ENCODE measurements at regions not wholly inside any gene's neighbourhood (a gene's known extent, or its start where the extent isn't known, plus 50 kb on each side); places are given as distances from the start of the nearest gene placed in this dataset.
A peak's percentile ranks its signal among the peaks of the same experiment; 100 is the strongest.

DNA sequence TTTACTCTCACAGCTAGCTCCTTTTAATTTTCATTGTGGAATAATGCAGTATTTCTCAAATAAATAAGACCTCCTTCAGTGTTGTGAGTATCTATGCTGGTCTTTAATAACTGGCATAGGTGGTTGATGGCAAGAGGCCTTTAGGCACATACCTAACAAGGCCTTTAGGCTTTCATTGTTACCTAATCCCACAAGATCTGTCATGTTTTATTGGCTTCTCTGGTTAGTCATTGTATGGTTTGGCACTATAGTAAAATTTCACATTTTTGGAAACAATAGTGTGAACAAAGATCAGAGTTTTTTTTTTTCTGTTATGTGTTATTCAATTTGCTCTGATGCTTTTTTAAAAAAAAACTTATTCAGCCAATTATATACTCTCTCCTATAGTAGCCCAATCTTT lies 89.8 kb upstream of the NEUROD1 start:
- DNase-seq = no peak

DNA sequence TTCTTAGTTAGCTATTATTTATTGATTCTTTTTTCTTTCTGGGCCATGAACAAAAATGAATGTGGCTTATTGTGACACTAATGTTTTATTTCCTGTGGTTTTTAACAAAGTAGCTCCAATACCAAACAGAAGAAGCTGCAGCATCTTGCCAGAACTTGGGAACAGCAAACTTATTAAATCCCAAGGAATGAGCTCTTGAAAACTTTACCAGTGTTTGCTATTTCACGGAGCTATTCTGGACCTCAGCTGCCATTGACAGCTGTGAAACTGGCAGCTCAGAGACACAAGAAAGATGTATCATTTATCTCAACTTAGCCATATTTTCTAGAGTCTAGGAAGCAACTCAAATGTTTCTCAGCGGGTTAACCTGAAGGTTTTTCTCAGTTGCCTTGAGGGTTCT lies 91.0 kb upstream of the NEUROD1 start:
- DNase-seq = peak in 2 of 3 donors; percentile 17 to 19

DNA sequence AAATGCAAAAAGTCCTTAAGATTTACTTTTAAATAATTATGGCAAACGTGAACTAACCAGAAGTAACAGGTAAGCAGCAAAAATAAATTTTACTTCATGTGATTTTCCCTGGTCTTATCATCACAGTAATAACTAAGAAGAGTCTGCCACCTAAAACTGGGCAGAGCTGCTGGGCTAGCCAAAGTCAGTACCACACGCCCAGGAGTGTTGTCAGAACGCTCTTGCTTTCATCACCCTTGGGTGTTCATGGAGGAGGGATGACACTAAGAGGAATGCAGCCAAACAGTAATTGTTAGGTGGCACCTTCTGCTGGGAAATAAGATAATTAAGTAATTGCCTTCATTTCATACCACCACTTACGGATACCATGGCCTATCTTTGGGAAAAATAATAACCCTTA lies 92.0 kb upstream of the NEUROD1 start:
- no peak for DNase-seq

DNA sequence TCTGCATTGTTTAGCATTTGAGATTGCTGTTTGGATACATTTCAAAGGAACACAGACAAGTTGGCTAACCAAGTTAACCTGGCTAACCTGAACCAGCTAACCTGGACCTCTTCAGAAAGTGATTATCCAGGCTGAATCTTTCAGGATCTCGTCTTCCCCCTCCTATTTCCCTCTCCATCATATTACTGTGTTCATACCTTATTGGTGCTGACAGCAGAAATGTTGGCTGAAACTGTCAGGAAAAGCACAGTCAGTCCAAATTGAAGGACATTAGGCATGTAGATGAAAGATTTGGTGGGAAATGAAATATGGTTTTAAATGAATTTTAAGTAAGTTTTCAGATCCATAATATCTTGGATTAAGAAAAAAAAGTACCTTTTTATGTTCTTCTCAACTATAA lies 92.5 kb upstream of the NEUROD1 start:
- DNase-seq = no peak

DNA sequence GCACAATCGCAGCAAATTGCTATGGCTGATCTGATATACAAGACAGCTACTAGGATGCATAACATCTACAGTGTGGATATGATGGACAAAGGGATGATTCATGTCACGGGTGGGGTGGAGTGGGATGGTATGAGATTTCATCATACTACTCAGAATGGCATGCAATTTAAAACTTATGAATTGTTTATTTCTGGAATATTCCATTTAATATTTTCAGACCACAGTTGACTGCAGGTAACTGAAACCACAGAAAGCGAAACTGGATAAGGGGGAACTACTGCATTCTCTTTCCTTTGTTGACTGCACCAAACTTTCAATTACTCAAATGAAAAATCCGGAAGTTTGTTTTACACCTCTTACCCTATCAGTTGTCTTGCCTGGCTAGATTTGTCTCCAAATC lies 94.4 kb upstream of the NEUROD1 start:
- DNase-seq = no peak

DNA sequence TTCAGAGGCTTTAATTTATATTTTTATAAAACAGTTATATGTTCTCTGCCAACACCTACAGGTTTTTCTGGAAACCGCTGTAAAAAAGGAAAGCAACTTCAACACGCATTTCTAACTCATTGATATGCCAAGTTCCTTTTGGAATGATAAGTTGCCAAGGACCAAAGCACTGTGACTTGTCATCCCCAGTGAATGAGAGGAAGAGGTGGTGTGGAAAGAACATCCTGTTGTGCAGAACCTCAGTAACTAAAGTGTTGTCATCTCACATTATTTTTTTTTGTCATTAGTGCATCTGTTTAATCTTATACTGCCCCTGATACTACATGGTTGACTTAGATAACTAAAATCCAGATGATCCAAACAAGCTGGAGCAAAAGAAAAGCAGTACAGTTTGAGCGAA lies 96.0 kb upstream of the NEUROD1 start:
- DNase-seq = no peak

DNA sequence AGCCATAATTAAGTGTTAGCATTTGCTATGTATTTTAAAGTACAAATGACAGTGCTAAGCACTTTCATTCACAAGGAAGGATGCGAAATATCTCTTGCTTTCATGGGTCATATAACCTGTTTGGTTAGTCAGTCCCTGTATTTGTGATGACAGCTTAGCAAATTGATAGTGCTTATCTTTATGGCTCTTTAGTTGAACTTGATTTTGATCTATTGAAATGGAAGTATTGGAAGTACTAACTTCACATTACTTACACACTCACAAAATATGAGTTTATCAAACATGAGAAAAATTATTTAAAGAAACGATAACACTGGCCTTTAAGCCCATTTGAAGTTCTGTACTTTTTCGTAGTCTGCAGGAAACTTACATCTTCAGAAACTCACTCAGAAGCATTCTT lies 97.4 kb upstream of the NEUROD1 start:
- no peak for DNase-seq

DNA sequence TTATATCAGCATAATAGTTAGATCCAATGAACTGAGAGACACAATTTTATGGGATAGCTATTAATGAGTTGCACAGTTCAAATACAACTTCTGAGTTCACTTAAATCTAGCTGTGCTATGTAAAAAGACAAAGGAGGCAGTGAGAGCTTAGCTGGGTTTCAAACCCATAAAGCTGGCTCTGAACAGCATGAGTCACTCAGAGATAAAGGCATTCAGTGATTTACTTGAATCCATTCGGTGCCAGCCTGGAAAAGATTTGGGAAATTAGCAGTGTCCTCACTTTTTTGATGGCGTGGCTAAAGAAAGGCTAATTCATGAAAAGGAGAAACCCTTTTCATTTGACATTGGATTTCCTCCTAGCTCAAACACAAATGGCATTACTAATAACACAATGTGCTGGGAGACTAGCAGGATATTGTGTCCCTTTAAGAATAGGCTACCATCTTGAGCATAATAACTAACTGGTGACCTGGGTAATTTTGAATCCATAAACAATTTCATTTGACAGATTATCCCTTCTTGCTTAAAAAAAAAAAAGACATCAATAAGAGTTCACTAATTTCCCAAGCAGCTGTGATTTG lies 98.4 kb upstream of the NEUROD1 start:
- no peak for DNase-seq

DNA sequence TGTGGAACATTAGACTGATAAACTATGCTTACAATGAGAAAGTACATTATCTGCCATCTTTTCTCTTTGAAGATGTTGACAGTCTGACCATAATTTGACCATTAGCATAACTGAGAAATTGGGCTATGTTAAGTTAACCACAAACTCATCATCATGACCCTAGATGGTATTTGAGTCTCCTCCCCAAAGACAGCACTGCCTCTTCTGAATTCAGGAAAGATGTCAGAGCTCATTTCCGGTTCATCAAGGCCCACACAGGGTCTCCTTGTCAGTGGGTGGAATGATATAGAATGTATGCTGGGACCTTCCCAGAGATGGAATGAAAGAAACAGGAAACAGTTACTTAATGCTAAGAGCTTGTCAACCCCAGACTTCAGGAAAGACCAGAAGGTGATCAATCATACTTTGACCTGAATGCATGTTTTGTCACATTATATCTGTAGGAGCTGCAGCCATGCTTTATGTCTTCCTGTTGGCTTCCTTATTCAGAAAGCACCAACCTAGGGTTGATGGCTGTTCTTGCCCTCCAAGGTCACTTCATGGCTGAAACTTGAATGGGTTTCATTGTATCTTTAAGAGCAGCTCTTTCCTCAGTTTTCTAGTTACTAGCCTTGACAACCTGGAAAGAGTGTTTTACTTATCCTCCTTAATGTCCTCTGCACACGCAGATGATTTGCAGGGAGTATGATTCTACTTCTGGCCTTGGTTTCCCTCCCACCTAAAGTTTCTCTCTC lies 99.1 kb upstream of the NEUROD1 start:
- DNase-seq = peak in 1 of 3 donors; percentile 26

DNA sequence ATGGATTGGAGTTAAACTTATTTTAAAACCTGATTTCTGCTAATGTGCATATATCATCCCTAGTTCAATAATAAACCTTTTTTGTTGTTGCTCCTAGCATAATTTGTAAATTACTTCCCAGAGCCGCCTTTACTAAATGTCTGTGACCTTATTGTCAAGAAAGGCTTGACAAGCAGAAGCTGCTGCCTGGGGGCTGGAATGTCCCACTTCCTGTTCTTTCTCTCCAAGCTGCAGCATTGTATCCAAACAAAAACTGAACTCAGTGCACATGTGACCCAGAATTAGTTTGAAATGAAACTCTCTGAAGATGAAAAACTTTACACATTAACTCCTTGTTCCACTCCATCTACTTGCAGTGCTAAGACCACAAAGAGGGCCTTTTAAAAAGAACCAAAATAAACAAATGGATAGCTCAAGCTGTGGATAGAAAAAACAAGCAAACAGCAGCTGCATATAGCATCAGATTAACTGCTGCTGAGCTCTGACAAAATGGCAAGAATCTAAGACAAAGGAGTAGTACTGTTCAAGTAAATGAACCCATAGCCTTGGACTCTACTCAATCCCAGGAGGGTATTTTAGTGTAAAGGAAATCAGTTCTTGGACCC lies 99.8 kb upstream of the NEUROD1 start:
- DNase-seq = peak; percentile 23 to 64 (median 26)

DNA sequence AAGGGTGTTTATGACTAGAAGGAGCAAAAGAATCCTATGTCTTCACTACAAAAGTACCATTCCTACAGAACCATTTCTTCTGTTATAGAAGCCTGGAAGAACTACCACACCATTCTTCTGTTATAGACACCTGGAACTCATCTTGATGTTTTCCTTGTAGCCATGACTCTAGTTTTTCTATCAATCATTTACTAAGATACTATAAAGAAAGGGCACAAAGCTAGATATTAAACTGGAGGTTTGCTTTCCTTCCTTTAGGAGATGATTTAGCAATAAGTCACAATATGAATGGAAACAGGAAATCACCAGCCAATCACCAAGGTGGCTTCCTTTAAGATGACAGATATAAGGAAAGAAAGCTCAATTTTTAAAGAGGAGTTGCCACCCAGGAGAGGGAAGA lies 100.3 kb upstream of the NEUROD1 start:
- DNase-seq = no peak

DNA sequence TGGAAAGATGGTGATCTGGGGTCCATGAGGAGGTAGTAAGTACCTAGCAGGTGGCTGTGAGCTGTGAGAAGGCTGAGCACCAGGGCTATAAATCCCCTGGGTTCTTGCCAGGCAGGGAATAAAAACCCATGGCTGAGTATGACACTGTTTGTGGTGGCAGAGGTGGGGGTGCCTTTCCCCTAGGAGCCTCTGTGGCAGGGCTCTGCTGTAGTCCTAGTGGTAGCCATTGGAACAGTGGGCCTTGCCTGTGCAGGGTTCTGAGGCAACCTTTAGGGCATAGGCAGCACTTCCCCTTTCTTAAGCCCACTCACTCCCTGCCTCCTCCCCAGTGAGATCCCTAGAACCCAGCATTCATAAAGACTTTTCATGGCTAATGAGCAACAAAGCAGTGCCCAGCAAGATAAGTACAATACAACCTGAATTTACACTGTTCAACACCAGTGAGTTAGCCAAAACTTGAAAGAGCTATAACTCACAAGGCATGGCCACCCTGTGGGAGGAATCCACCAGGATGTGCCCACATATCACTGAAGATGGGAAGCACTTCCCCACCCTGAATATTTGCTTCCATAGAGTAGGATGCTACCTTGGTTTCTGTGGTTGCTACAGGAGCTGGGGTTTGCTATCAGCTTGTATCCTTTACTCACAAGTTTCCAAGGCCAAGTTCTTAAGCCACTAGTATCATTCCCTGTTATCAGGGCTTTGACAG lies 100.9 kb upstream of the NEUROD1 start:
- DNase-seq = no peak

DNA sequence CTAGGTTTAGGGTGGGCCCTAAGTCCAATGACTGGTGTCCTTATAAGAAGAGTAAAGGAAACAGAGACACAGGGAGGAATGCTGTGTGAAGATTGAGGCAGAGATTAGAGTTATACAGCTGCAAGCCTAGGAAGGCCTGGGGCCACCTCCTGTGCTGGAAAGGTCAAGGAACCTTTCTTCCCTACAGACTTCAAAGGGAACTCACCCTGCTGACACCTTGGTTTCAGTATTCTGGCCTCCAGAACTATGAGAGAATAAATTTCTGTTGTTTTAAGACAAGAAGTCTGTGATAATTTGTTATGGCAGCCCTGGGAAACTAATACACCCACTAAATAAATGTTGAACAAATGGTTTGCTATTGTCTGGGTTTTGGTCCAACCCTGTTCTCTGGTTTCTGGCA lies 102.3 kb upstream of the NEUROD1 start:
- DNase-seq = no peak

DNA sequence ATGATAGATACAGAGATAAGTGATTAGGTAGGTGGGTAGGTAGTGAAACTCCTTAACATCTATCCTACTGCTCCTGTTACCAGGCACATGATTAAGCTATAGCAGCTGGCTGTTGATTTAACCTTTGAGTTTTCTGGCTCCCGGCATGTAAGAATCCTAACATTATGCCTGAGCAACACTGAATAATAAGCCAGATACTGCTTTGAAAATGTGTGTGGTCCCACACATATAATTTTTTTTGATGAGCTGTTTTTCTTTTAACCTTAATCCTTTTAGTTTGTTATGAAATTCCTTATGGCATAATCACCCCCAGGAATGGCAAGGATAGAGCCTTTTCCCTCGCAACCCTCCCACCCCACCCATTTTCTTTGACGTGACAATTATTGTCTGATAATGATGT lies 104.2 kb upstream of the NEUROD1 start:
- peak in 1 of 3 donors; percentile 23 for DNase-seq

DNA sequence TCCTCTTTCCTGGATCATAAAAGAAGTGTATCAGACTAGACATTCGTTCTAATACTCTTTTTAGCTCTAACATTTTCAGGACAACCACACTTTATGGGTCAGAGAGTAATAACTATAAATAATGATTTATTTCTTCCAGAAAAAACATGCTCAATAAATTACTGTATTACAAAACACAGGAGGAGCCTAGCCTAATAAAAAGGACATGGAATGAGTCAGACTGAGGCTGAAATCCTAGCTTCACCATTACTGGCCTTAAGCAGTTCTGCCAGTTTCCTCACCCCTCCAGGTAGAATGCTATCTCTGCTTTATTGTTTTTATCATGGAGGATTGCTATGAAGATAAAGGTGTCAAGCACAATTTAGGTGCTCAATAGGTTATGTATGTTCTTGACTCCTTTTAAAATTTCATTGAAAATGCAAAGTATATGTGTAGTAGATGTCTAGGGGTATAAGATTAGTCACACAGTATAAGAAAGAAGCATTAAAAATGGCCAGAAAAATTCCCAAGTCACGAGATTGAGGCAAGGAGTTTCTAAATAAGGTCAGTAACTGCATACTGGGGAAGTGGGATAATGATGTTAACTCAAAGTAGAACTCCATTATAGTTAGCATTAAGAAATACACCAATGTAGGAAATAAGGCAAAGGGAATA lies 105.5 kb upstream of the NEUROD1 start:
- no peak for DNase-seq

DNA sequence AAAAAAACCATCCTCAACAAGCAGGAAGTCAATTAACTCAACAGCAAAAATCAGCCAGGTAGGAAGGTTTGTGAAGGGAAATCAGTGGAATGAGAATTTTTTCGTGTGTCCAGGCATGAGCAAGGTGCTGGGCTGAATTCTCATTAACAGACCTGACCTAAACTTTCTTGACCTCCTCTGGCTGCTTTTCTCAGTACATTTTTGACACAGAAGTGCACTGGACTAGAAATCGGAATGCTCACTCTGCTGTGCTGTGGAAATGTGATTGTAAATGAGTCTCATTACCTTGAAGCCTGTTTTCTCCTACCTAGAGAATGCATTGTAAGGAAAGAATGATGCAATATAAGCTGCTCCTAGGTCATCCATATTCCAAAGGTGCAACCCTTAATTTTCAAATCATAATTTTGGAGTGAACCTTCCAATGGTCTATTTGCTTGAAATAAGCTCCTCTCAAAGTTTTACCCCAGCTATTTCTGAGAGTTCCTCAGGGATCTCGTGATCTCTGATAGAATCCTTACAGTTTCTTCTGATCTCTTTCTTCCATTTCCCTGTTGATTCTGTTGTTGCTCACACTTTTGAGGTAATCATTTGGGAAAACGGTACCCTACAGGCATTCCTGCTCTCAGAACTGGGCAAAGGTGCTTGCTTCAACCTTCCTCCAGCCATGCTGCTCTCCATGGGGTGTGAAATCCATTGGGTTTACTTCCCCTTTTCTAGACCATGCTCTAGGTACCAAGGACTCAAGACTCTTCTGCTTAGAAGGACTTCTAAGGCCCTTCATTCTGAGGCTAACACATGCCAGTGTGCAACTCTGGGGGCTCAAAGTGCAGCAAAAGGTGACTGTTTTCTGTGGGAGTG lies 104.9 kb upstream of the ITPRID2 start:
- DNase-seq = no peak

DNA sequence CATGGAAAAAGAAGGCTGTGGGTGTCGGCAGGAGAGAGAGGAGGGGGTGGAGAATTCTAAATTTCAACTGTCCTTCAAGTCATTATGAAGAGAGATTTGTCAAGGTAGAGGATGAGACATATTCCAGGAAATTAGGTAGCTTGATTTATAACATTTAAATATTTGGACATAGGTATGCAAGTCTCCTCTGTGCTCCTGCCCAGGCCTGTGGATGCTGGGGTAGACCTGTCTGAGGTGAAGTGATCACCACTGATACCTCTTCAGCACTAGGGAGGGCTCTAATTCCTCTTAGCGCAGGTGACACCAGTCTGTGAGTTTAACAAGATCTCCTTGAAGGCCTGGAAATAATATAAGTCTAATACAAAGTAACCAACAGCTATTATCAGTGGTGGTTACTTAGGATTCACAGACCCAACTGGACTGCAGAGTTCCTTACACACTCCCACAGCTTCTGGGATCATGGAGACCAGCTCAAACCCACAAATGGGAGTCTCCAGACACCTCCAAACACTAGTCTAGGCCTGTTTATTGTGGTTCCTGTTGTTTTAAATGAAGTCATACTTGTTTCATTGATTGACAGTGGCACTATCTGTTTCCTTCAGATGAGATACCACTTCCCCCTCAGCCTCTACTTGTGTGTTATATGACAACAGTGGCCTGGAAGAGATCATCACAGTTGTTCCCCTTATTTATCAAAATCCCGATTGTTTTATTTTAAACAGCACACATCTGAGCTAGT lies 104.1 kb upstream of the ITPRID2 start:
- DNase-seq = no peak

DNA sequence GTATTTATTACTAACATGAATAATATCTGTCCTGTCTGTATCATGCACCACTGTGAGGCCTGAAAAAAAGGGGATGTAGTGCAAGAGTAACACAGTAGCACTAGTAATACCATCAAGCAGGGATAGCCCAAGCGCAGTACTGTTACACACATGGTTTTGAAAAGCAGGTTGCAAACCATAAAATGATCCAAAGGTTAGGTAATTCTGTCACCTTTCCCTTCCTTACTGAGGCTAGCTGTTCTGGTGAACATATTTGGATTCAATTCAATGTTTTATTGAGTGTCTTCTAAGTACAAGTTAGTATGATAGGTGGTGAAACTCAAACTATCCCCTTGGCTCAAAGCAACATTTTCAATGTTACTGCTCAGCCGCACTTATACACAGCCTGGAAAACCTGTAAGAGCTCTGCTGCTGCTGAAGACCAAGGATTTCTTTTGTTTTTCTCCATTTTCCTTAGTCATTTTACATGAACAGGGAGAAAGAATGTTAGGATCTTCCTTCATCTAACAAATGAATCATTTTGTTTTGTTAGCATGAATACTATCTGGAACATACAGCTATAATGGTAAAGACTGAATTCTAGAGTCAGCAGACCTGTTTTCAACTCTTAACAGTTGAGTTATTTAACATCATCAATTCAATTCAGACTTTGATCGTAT lies 102.5 kb upstream of the ITPRID2 start:
- no peak for DNase-seq

DNA sequence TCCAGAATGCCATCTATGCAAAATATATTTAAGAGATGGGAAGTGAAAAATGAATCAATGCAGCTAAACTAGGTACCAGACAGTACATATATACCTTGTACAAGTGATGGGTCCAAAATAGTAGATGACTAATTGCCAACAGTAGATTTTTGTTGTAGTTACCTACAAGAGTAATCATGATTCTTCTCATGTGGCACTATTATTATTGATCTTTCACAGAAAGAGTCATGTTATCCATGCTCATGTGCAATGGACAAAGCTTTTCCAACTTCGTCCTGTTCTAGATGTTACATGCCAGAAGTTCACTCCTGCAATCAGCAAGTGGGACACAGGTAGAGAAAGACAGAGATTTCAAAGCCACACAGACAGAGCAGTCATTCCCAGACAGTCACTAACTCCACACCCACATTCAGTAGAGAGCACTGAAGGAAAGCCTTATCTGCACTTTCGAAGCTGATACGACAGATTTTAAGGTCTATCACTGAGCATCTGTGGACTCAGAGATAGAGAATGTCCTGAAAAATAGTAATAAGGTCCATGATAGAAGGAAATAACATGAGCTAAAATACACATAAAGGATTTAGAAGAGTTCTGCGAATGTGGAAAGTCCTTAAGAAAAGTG lies 101.6 kb upstream of the ITPRID2 start:
- no peak for DNase-seq
